ENCODE measurements at regions not wholly inside any gene's neighbourhood (a gene's known extent, or its start where the extent isn't known, plus 50 kb on each side); places are given as distances from the start of the nearest gene placed in this dataset.

DNA sequence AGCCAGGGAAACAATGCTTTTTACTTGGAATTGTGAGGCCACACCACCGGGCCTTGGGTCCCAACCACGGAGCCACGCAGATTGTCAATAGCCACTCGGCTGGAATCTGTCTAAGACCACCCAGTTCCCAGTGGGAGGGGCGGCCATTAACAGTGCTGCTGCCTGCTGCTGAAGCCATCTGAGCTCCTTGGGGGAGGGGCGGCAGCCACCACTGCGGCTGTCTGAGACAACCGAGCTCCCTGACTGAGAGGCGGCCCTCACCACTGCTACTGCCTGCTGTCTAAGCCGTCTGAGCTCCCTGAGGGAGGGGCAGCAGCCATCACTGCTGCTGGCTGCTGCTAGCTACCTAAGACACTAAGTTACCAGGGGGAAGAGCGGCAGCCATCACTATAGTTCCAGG, 64.3 kb downstream of the DMRTA2 start:
- 54% methylated on average over 11 of the region's 11 CpGs for WGBS
- H3K4me3 ChIP-seq (ENCODE audit: low read depth, low read length) = no peak overlapping the region

DNA sequence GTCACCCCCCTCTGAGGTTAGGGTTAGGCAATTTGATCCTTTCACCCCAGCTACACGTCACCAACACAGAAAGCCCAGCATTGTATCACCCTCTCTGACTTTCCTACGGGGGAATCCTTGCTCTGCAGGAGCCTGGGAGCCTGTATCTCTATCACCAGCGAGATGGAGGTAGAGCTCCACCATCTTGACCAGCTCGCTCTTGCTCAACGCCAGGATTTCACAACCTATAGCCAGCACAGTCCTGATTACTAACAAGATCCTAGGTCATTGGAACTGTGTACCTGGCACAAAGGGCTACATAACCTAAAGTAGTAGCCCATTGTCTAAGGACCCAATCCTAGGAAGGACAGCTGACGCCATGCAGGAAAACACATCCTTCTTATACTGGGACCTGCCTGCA, 66.1 kb downstream of the DMRTA2 start:
- Histone ChIP-seq H3K4me3 (ENCODE audit: low read depth, low read length) (no peak overlapping the region), H3K27ac (ENCODE audit: low read depth) (no peak overlapping the region), H3K4me1 (ENCODE audit: insufficient read depth) (no peaks in the 10 kb centered on the region), H3K36me3 (ENCODE audit: insufficient read depth) (no peaks in the 10 kb centered on the region)
- 78% methylated on average over 6 of the region's 6 CpGs for WGBS
- DNase-seq (ENCODE audit: extremely low spot score) = no peak

More for the DNA sequence above, 64.3 kb downstream of the DMRTA2 start:
- no peaks in the 10 kb centered on the region for H3K36me3 ChIP-seq (ENCODE audit: insufficient read depth)
- H3K27ac ChIP-seq (ENCODE audit: low read depth) = no peak overlapping the region
- no peak for DNase-seq (ENCODE audit: extremely low spot score)
- no peaks in the 10 kb centered on the region for H3K4me1 ChIP-seq (ENCODE audit: insufficient read depth)

DNA sequence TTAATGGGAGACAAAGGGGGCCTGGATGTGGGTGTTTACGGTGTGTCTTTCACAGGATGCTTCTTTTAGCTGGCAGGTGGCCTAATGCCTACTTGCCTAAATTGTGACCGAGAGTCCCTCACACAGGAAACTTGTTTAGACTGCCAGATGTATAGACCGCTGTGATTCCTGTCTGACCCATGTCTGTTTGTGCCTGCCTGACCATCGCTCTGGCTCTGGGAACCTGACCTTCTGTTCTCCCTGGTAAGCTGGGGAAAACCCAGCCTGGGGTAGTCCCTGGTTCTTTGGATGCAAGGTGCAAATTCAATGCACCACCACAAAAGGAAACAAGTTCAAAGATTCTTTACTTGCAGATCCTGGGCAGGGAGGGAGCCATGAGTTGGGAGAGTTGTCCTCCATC, 68.4 kb downstream of the DMRTA2 start:
- no peak for DNase-seq (ENCODE audit: extremely low spot score)
- no peaks in the 10 kb centered on the region for H3K4me1 ChIP-seq (ENCODE audit: insufficient read depth)
- no peak overlapping the region for H3K4me3 ChIP-seq (ENCODE audit: low read depth, low read length)
- no peak overlapping the region for H3K27ac ChIP-seq (ENCODE audit: low read depth)
- WGBS = 78% methylated on average over 4 of the region's 4 CpGs
- H3K36me3 ChIP-seq (ENCODE audit: insufficient read depth) = no peaks in the 10 kb centered on the region

DNA sequence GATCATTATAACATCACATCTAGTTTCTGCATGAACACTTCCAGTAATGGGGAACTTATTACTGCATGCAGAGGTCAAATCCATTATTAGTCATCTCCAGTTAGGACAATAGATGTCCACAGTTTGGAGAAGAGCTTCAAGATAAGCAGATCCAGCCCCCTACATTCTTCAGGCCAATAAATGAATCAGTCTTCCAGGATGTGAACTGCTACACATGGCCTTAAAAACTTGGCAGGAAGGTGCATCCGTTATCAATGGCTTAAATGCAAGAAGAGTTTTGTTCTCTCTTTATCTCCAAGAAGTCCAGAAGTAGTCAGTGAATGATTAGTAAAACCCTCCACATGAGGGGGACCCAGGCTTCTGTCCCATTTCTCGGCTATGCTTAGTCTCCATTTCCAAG, 70.8 kb downstream of the DMRTA2 start:
- Histone ChIP-seq H3K4me1 (ENCODE audit: insufficient read depth) (no peaks in the 10 kb centered on the region), H3K36me3 (ENCODE audit: insufficient read depth) (no peaks in the 10 kb centered on the region), H3K27ac (ENCODE audit: low read depth) (no peak overlapping the region), H3K4me3 (ENCODE audit: low read depth, low read length) (no peak overlapping the region)
- no peak for DNase-seq (ENCODE audit: extremely low spot score)
- WGBS = 29% methylated on average over 2 of the region's 2 CpGs

DNA sequence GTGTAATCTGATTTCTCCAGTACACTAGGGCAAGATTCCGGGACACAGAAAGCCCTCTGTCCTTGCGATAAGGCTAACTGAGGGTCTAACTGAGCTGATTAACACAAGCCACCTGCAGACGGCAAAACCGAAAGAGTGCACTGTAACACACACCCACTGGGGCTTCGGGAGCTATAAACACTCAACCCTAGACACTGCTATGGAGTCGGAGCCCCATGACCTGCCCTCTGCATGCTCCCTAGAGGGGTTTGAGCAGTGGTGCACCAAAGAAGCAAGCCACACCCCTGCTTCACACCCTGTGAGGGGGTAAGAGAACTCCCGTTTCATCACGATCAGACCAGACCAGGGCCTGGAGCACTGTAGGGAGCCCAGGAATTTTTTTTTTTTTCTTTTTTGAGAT, 72.4 kb downstream of the DMRTA2 start:
- 78% methylated on average over 8 of the region's 8 CpGs for WGBS

DNA sequence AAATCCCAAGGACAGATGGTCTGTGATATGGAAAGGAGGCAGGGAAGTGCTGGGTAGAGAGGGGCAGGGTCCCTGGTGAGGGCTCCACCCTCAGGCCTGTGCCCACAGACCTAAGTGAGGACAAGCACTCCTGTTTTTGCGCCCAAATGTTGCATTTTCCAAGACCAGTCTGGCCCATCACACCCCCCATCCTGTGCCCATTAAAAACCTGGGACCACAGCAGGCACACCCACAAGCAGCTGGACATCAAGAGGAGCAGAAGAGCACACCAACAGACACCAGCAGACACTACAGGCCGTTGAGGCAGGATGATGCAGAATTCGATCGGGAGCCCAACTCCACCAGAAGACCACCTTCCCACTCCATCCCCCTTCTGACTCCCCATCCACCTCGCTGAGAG, 72.8 kb downstream of the DMRTA2 start:
- H3K4me3 ChIP-seq (ENCODE audit: low read depth, low read length) = no peak overlapping the region
- H3K27ac ChIP-seq (ENCODE audit: low read depth) = no peak overlapping the region
- no peaks in the 10 kb centered on the region for H3K4me1 ChIP-seq (ENCODE audit: insufficient read depth)
- DNase-seq (ENCODE audit: extremely low spot score) = no peak
- no peaks in the 10 kb centered on the region for H3K36me3 ChIP-seq (ENCODE audit: insufficient read depth)
- 69% methylated on average over 5 of the region's 5 CpGs for WGBS

More for the DNA sequence above, 72.4 kb downstream of the DMRTA2 start:
- DNase-seq (ENCODE audit: extremely low spot score) = no peak
- no peaks in the 10 kb centered on the region for H3K36me3 ChIP-seq (ENCODE audit: insufficient read depth)
- H3K4me3 ChIP-seq (ENCODE audit: low read depth, low read length) = no peak overlapping the region
- H3K27ac ChIP-seq (ENCODE audit: low read depth) = no peak overlapping the region
- no peaks in the 10 kb centered on the region for H3K4me1 ChIP-seq (ENCODE audit: insufficient read depth)

DNA sequence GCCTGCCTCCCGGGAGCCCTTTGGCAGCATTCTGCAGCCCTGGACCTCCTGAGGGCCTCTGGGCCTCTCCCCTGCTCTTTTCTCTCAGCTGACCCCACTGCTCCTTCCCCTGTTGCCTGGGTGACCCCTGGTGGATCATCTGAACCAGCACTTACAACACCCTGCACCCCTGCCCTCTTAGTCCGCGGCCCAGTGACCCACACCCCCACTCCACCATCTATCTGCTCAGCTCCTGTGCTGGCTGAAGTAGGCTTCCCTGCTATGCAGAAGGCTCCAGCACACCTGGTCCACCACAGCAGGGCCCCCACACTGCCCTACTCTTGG, 74.0 kb downstream of the DMRTA2 start:
- WGBS = 48% methylated on average over 3 of the region's 3 CpGs

DNA sequence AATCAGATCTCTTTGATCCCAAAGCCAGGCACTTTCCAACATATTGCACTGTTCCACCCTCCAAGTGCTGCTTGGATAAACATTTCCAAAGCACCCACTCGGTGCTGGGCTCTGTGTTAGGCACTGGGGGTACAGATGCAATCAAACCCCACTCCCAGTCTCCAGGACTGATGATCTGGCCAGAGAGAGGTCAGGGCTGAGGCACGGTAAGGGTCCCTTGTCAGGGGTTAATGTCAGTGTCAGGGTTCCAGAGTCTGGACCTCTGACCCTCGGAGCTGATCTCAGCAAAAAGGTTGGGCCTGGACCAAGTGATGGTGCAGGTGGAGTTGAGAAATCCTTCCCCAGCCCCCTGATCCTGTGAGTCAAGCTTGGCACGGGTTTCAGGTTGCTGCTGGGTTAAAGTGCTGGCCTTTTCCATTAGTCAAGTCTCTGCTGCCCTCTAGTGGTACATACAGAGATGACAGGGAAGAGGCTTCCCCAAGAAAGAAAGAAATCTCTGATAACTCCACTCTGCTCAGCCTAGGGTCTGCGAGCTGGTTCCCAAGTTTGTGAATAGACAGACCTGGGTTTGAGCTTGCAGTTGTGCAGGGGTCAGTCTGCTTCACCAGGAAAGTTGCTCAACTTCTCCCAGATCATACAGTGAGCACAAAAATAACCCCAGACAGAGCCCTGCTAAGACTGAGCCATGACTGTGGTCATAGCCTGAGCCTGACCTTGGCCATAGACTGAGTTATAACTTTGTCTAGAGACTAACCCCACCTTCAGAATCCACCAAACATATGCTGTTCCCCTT, 74.6 kb downstream of the DMRTA2 start:
- peak; percentile 40 for DNase-seq (ENCODE audit: extremely low spot score)
- 22% methylated on average over 5 of the region's 5 CpGs for WGBS

More for the DNA sequence above, 74.0 kb downstream of the DMRTA2 start:
- Histone ChIP-seq H3K36me3 (ENCODE audit: insufficient read depth) (no peaks in the 10 kb centered on the region), H3K27ac (ENCODE audit: low read depth) (no peak overlapping the region), H3K4me1 (ENCODE audit: insufficient read depth) (no peaks in the 10 kb centered on the region), H3K4me3 (ENCODE audit: low read depth, low read length) (no peak overlapping the region)
- no peak for DNase-seq (ENCODE audit: extremely low spot score)

DNA sequence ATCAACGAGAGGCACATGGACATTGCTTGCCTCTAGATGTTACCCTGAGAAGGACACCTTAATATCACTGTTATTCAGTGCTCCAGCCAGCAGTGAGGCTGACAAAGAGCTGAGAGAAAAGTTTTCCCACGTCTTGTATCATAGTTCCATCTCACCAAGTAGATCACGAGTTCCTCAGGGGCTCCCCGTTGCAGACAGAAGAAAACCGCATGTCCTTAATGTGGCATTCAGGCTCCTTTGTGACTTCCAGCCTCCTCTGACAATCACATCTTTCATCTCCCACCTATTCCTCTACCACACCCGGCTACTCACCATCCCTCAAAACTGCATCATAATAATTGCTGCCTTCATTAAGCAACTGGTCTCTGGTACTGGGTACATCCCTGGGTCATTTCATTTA, 75.3 kb downstream of the DMRTA2 start:
- Histone ChIP-seq H3K27ac (ENCODE audit: low read depth) (no peak overlapping the region), H3K4me3 (ENCODE audit: low read depth, low read length) (no peak overlapping the region), H3K36me3 (ENCODE audit: insufficient read depth) (no peaks in the 10 kb centered on the region), H3K4me1 (ENCODE audit: insufficient read depth) (no peaks in the 10 kb centered on the region)
- 66% methylated on average over 6 of the region's 6 CpGs for WGBS
- DNase-seq (ENCODE audit: extremely low spot score) = no peak

More for the DNA sequence above, 74.6 kb downstream of the DMRTA2 start:
- Histone ChIP-seq H3K4me3 (ENCODE audit: low read depth, low read length) (no peak overlapping the region), H3K36me3 (ENCODE audit: insufficient read depth) (no peaks in the 10 kb centered on the region), H3K4me1 (ENCODE audit: insufficient read depth) (no peaks in the 10 kb centered on the region), H3K27ac (ENCODE audit: low read depth) (no peak overlapping the region)

DNA sequence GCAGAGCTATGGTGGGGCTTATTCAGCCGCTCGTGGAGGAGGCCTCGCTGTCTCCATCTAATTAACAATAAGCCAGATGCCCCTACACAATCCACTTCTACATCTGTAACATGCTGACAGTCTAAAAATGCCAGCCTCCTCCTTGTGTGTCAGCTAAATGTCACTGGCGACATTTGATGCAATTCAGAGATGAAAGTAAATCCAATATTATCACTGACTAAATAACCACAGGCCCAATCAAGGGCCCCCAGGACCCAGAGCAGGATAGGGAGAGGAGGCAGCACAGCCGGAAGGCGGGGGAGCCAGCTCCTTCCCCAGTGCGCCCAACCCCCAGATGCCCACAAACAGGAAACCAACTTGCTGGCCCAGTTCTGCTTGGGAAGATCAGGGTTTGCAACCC, 76.6 kb downstream of the DMRTA2 start:
- 55% methylated on average over 7 of the region's 7 CpGs for WGBS
- DNase-seq (ENCODE audit: extremely low spot score) = no peak

DNA sequence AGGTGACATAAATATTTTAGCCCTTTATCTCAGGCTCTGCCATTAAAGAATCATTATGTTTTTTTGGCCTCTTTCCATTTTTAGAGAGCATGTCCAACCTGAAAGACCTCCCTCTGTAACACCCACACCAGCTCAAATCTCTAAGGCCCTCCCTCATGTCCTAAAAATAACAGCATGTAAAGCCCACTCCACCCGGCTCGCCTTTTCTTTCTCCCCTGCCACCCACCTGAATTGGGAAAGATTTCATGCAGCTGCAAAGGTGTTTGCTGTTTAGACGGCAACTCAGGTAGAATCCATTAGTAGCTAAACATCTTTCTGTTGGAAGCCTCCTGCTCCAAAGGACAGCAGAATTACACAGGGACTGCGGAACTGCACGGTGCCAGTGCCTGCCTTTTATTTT, 79.9 kb downstream of the DMRTA2 start:
- no peak for DNase-seq (ENCODE audit: extremely low spot score)
- Histone ChIP-seq H3K36me3 (ENCODE audit: insufficient read depth) (no peaks in the 10 kb centered on the region), H3K27ac (ENCODE audit: low read depth) (no peak overlapping the region), H3K4me1 (ENCODE audit: insufficient read depth) (no peaks in the 10 kb centered on the region), H3K4me3 (ENCODE audit: low read depth, low read length) (no peak overlapping the region)
- WGBS = 31% methylated on average over 5 of the region's 5 CpGs

More for the DNA sequence above, 76.6 kb downstream of the DMRTA2 start:
- Histone ChIP-seq H3K4me3 (ENCODE audit: low read depth, low read length) (no peak overlapping the region), H3K27ac (ENCODE audit: low read depth) (no peak overlapping the region), H3K36me3 (ENCODE audit: insufficient read depth) (no peaks in the 10 kb centered on the region), H3K4me1 (ENCODE audit: insufficient read depth) (no peaks in the 10 kb centered on the region)

DNA sequence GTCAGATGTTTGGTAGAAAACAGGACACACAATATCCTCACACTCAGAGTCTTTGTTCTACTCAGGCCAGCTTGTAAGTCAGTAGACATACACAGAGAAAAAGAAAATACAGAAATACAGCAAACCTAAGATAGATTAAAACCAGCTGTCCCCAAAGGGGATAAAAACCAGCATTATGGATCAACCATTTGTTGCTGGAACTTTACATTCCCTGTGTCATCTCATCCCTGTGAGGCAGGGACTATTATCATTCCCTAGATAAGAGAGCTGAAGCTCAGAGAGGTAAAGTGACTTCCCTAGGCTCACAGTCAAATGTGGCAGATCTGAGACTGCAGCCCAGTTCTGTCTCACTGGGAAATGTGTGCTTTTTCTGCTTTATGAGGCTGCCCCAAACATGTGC, 80.7 kb downstream of the DMRTA2 start:
- no peak overlapping the region for H3K27ac ChIP-seq (ENCODE audit: low read depth)
- no peak overlapping the region for H3K4me3 ChIP-seq (ENCODE audit: low read depth, low read length)
- no peaks in the 10 kb centered on the region for H3K36me3 ChIP-seq (ENCODE audit: insufficient read depth)
- no peaks in the 10 kb centered on the region for H3K4me1 ChIP-seq (ENCODE audit: insufficient read depth)
- DNase-seq (ENCODE audit: extremely low spot score) = no peak

DNA sequence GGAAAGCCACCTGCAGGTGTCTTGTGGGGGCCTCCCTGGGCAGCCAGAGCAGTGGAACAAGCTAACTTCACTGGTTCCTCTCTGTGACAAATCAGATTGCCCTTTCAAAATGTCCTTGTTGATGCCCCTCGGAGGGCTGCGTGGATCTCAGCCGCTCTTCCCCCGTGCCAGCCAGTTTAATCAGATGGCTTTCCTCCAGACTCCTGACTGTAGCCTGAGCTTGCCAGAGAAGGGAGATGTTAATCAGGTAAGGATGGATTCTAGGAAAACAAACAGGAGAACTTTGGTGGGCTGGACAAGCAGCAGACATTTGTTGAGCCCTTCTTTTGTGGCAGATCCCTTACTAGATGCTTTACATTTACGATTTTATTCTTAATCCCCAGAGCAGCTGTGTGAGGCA, 88.2 kb downstream of the DMRTA2 start:
- 45% methylated on average over 5 of the region's 5 CpGs for WGBS
- Histone ChIP-seq H3K4me3 (ENCODE audit: low read depth, low read length) (no peak overlapping the region), H3K4me1 (ENCODE audit: insufficient read depth) (no peaks in the 10 kb centered on the region), H3K36me3 (ENCODE audit: insufficient read depth) (no peaks in the 10 kb centered on the region), H3K27ac (ENCODE audit: low read depth) (no peak overlapping the region)
- DNase-seq (ENCODE audit: extremely low spot score) = no peak

DNA sequence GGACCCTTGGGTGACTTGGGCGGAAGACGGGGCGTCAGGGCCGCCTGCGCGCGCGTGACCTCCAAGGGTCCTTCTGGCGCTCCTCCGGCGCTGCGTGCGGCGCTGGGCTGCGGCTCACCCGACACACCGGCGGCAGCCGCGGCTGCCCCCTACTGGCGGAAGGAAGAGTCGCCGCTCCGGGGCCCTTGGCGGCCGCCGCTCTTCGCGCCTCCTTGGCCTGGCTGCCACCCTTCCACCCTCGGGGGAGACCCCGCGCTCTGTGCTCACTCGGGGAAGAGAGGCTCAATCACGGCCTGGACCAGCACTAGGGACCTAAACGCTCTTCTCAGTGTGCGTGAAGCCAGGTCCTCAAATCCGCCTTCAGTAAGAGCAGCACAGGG, 89.7 kb downstream of the DMRTA2 start:
- 5% methylated on average over 37 of the region's 37 CpGs for WGBS
- no peaks in the 10 kb centered on the region for H3K36me3 ChIP-seq (ENCODE audit: insufficient read depth)
- H3K4me1 ChIP-seq (ENCODE audit: insufficient read depth) = no peaks in the 10 kb centered on the region
- peak overlapping the region; percentile 20 for H3K4me3 ChIP-seq (ENCODE audit: low read depth, low read length)
- H3K27ac ChIP-seq (ENCODE audit: low read depth) = no peak overlapping the region
- no peak for DNase-seq (ENCODE audit: extremely low spot score)
